Dermis blood vessel endothelial cell (primary cell): ENCODE measurements at regions not wholly inside any gene's neighbourhood (a gene's known extent, or its start where the extent isn't known, plus 50 kb on each side); places are given as distances from the start of the nearest gene placed in this dataset.

ENCODE experiments used
- DNase-seq: peaks from one replicate; pipeline ENCODE4 v3.0.0; 2010

GRCh38 chr4:181745933-181746625, 497.1 kb upstream of the TENM3 start:
- no peak for DNase-seq

- DNase-seq: no peak
Observed at GRCh38 chr4:181748581-181748980, 494.6 kb upstream of the TENM3 start.

- no peak for DNase-seq
Observed at GRCh38 chr4:181752516-181752915, 490.7 kb upstream of the TENM3 start.

GRCh38 chr4:181753207-181753606, 490.0 kb upstream of the TENM3 start:
- DNase-seq: no peak

GRCh38 chr4:181755846-181756245, 487.4 kb upstream of the TENM3 start:
- no peak for DNase-seq

GRCh38 chr4:181756451-181757095, 486.6 kb upstream of the TENM3 start:
- no peak for DNase-seq

GRCh38 chr4:181757098-181757497, 486.1 kb upstream of the TENM3 start:
- DNase-seq: no peak

- no peak for DNase-seq
Observed at GRCh38 chr4:181757910-181758660, 485.1 kb upstream of the TENM3 start.

GRCh38 chr4:181760560-181760959, 482.6 kb upstream of the TENM3 start:
- DNase-seq: no peak

- no peak for DNase-seq
Observed at GRCh38 chr4:181761156-181761555, 482.0 kb upstream of the TENM3 start.

- no peak for DNase-seq
Observed at GRCh38 chr4:181766061-181766548, 477.1 kb upstream of the TENM3 start.

GRCh38 chr4:181770971-181771370, 472.2 kb upstream of the TENM3 start:
- no peak for DNase-seq

- no peak for DNase-seq
Observed at GRCh38 chr4:181775298-181775697, 467.9 kb upstream of the TENM3 start.

GRCh38 chr4:181776264-181777054, 466.7 kb upstream of the TENM3 start:
- DNase-seq: no peak

- DNase-seq: no peak
Observed at GRCh38 chr4:181777518-181777917, 465.7 kb upstream of the TENM3 start.

GRCh38 chr4:181784881-181785280, 458.3 kb upstream of the TENM3 start:
- DNase-seq: no peak

- DNase-seq: no peak
Observed at GRCh38 chr4:181792641-181793040, 450.6 kb upstream of the TENM3 start.

- DNase-seq: no peak
Observed at GRCh38 chr4:181793096-181793495, 450.1 kb upstream of the TENM3 start.

- no peak for DNase-seq
Observed at GRCh38 chr4:181796502-181796901, 446.7 kb upstream of the TENM3 start.

- no peak for DNase-seq
Observed at GRCh38 chr4:181798536-181798935, 444.7 kb upstream of the TENM3 start.

- no peak for DNase-seq
Observed at GRCh38 chr4:181799561-181800069, 443.6 kb upstream of the TENM3 start.

- no peak for DNase-seq
Observed at GRCh38 chr4:181802207-181802606, 441.0 kb upstream of the TENM3 start.

GRCh38 chr4:181807771-181808170, 435.4 kb upstream of the TENM3 start:
- DNase-seq: no peak
